RPMI8226 (cell line): ENCODE measurements at regions not wholly inside any gene's neighbourhood (a gene's known extent, or its start where the extent isn't known, plus 50 kb on each side); places are given as distances from the start of the nearest gene placed in this dataset.
"Not testable (repeated sequence)": the region's sequence is repeated elsewhere in the genome, so short reads cannot be mapped to it uniquely, and the experiment has no call there.

Experiments used
- DNase-seq: peaks from one replicate; pipeline ENCODE4 v3.0.0-alpha.2; 2015

DNA sequence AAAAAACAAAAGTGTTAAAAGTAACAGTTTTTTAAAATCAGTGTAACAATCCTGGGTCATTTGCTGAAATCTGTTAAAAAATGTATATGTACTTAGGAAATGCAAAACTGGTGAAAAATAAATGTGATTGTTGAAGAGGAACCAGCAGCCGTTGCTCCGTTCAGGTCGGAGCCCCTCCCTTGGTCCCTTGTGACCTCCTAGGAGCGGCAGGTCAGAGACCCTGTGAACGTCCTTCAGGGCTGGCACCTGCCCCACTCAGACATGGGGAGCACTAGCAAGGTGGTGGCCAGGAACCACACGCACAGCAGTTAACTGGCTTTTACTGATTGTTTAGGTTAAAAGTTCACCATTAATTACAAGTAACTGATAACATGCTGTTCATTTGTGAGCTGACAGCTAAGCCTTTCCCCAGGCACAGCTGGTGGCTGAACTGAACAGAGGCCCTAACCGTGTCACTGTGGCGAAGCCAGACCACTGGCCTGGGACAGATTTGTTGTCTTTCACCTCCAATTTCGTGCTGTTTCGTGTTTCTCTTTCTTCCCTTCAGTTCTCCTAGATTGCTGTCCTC is 159.2 kb upstream of the ALKAL2 start:
- no peak for DNase-seq

DNA sequence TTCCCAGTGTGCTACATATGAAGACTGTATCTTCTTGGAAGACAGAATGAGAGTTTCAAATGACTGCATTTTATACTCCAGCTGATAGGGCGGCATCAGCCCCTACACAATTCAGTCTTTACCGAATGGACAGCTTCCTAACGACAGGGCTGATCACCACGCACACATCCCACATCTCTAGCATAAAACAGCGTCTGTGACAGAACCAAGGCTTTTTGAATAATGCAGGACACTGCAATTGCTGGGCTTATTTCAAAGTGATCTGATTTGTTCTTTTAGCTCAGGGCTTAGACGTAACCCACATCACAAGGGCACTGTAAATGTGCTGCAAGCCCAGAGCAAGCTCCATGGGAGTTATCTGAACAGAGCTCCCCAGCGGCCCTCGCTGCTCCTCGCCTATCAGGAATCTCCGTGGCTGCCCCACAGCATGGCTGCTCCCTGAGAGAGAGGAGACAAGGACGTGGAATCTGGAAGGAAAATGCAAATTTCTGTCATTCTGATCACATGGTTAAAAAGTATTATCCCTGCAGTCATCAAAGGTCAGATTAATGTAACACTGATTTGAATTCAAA is 158.5 kb upstream of the ALKAL2 start:
- no peak for DNase-seq

DNA sequence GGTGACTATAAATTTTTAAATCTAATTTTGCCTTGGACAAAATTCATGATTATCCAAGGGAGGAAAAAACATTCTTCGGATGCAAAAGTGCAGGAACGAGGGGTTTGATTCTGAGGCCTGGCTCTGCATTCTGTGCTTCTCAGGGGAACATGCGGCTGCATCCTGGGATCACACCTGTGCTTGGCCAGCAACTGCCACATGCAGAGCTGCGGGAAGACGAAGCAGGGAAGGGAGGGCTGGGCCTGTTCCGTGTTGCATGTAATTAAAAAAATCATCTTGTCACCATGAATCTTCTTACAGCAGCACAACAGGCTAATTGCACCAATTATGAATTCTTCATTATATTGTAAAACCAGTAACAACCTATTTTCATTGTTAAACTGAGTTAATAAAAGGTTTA is 158.0 kb upstream of the ALKAL2 start:
- no peak for DNase-seq

DNA sequence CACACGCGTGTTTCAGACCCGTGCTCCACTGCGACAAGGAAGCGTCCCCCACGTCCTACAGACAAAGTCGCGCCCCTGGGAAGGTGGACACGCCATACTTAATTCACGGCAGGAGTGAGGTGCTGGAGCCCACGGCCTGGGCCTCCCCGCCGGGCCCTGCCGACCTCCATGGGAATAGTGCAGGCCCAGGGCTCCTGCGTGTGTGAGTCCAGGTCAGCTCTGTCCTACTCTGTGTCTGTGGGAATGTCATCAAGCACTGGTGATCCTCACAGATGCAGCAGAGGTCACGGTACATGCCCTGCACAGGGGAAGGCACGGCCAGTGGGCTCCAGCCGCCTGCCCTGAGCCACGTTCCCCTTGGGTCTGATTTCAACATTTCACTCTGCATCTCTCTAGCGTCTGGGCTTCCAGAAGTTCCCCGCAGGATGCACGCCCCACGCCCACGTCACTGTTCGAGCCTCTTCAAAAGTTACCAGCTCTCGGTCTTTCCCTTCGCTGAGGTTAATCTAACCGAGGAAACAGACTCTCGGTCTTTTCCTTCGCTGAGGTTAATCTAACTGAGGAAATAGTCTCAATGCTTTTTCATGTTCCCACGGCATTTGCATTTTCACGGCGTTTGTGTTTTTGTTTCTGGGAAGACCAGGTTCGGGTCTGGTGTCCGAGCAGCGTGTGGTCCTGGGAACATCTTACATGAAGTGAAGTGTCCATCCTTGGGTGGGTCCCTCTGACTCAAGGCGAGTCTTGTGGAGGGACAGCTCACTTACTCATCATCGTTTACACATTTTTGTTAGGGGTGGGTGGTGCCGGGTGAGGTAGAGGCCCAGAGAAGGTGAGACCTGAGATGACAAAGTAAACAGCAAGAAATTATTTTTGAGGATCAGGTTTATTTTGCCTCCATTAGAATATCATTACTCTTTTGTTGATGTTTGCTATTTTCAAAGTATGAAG is 157.3 kb upstream of the ALKAL2 start:
- no peak for DNase-seq

DNA sequence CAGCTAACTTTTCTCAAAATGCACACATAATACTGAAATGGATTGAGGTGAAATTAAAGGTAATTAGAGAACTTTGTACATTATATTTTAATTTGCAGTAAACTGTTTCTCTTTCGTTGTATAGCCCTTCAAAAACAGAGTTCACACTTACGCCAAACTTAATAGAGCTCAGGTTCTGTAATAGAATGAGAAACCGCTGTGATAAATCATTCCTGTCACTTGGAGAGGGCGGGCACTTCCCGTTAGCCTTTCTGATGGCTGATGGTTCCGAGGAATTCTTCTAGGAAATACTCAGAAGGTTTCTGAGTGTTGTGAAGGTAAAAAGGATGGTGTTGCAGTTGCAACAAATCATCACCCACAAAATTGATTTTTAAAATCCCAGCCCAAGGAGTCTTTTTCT is 155.8 kb upstream of the ALKAL2 start:
- DNase-seq: no peak

DNA sequence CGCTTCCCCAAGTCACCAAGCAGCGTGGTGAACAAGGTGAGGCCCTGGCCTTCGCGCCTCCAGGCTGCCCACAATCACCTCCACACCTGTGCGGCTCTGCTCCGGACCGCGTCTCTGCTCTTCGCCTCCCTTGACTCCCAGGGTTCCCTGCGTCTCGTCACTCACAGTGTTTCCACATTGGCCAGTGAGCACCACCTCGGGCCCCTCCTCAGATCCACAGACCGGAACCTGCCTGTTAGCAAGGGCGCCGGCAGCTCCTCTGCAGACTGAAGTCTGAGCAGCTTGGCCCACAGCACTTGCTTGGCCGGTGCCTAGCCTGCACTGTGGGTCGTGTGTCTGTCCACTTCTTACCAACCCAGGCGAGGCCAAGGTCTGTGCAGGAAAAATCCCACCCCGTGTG is 155.3 kb upstream of the ALKAL2 start:
- no peak for DNase-seq

DNA sequence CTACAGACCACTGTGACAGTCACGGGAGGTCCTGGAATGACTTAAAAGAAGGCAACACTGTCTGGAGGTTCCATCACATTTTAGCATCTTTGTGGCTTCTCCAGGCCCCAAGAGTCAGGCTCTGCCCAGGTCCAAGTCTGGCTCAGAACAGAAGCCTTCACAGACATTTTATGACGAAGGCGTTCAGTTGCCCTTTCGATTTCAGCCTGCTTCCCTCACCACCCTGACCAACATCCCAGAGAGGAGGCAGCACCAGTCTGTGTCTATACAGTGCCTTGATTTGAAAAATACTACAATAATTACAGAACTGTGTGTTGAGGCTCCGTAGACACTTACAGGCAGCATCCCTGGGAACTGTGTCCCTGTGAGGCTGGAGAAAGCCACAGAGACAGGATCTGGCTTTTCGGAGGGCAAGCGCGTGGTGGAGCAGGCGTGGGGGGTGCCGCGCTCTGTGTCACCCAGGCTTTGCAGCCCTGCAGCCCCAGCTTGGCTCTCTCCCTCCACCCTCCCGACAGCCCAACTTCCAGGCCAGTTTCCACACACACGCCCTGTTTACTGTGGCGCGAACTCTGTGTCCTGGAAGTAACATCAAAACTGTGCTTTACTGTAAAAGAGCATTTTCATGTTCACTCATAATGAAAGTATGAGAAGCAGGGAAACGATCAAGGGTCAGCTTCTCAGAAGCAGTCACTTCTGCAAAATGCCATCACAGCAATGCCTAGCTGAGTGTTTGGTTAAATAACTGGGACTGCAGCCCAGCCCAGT is 153.5 kb upstream of the ALKAL2 start:
- DNase-seq: peak; percentile 55

DNA sequence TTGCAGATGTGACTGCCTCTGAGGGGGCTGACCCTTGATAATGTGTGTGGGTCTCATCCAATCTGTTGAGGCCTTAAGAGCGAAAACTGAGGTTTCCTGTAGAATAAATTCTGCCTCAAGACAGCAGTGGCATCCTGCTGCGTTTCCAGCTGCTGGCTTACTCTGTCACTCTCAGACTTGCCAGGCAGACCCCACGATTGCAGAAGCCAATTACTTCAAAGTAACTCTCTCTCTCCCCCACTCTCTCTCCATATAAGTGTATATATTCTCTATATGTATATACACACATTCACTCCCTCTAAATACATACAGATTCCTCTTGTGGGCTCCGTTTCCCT is 152.5 kb upstream of the ALKAL2 start:
- DNase-seq: no peak

DNA sequence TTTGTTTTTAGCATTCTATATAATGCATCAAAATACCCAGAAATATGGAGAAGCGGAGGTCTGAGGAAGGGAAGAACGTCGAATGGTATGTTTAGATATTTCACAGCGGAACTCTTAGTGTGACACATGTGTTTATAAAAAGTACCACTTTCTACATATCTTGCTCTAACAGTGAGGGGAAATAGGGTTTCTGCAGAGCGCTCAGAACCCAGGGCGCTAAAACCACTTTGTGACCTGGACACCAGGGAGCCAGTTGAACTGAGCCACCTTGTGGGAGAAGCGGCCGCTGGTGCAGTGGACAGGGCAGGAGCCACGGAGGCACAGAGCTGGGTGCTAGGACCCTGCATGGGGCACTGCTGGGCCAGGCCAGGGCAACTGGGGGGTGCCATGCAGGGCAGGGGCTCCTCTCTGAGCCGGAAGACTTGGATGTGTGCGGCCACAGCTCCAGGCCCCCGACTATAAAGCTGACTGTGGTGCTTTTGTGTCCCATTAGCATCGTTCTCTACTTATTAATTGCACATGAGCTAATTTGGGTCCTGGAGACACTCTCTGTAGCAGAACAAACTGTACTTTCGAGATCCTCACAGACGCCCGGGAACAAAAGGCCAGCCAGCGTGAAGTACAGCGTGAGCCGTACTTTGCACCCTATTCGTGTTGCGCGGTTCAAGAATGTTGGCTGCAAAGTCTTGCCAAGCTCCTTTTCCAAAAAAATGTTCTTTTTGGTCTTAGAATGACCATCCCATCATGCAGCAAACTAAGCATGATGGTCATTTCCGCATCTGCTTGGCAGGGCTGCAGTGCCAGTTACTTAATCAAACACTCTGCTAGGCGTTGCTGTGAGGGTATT is 151.9 kb upstream of the ALKAL2 start:
- no peak for DNase-seq

DNA sequence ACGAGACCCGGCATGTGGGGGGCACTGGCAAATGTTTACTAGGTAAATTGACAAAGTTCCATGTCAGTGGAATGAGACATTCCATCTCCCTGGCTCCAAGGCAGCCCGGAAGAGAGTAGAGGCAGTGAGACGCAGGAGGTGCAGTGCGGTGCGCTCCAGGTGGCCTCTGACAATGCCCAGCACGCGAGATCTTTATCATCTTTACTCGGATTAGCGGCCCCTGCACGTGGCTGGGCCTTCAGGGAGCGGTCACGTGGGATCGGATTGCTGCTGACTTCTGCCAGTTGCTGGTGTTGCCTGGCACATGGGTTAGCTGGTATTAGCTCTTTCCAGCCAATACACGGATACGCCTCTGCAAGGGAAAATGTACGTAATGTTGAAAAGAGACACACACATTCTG is 151.2 kb upstream of the ALKAL2 start:
- no peak for DNase-seq

DNA sequence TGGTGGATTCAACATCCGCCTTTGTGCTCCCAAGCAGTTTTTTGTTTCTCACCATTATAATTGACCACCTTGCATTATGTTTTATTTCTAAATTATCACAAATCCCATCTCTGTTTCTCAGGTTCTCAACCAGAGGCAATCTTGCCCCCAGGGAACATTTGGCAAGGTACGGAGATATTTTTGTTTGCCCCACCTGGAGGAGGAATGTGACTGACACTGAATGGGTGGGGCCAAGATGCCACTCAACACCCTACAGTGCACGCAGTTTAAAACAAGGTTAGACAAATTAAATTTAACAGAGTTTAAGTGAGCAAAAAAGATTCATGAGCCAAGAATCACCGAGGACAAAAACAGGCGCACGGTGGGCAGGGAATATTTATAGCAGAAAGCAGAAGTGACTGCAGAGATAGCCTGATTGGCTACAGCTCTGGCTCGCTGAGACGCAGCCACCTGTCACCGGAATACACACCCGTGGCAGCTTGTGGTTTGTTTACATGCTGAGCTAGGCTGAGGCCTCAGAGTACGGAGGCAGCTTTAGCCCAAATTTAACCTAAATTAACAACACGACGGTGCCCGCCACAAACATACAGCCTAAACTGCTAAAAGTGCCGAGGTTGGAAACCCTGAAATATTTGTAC is 150.0 kb upstream of the ALKAL2 start:
- peak; percentile 92 for DNase-seq

DNA sequence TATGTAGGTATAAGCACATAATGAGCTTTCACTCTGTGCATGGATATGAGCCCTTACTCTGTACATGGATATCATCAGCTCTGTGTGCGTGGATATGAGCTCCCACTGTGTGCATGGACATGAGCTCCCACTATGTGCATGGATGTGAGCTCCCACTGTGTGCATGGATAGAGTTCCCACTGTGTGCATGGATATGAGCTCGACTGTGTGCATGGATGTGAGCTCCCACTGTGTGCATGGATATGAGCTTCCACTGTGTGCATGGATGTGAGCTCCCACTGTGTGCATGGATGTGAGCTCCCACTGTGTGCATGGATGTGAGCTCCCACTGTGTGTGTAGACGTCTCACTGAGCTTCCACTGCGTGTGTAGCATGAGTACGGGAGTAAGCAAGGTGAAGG is 149.3 kb upstream of the ALKAL2 start:
- no peak for DNase-seq

DNA sequence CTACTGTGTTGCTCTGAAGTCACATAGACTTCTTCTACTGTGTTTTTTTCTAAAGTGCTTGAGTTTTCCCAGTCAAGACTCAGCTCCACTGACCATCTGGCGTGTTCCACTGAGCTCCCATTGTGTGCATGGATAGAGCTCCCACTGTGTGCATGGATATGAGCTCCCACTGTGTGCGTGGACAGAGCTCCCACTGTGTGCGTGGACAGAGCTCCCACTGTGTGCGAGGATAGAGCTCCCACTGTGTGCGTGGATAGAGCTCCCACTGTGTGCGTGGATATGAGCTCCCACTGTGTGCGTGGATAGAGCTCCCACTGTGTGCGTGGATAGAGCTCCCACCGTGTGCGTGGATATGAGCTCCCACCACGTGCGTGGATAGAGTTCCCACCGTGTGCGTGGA is 148.3 kb upstream of the ALKAL2 start:
- DNase-seq: no peak

DNA sequence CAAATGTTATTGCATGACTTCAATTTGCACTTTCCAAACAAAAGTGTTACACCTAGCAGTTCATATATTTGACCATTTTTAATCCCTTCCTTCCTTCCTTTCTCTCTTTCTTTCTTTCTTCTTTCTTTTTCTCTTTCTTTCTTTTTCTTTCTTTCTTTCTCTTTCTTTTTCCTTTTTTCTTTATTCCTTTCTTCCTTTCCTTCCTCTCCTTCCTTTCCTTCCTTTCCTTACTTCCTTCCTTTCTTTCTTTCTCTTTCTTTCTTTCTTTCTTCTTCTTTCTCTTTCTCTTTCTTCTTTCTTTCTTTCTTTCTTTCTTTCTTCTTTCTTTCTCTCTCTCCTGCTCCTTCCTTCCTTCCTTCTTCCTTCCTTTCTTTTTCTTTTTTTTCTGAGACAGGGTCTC is 146.7 kb upstream of the ALKAL2 start:
- no peak for DNase-seq

DNA sequence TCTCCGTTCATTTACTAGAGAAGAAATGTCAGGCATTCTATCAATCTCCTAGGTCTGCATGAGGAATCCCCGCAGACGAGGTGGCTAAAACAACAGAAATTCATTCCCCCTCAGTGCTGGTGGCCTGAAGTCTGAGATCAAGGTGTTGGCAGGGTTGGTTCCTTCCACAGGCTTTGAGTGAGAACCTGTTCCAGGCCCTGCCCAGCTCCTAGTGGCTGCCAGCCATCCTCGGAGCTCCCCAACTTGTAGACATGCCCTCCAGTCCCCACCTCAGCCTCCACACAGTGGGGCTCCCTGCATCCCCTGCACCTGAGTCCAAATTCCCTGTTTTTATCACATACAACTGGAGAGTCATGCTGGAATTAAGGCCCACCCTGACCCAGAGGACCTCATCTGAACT is 145.3 kb upstream of the ALKAL2 start:
- no peak for DNase-seq

DNA sequence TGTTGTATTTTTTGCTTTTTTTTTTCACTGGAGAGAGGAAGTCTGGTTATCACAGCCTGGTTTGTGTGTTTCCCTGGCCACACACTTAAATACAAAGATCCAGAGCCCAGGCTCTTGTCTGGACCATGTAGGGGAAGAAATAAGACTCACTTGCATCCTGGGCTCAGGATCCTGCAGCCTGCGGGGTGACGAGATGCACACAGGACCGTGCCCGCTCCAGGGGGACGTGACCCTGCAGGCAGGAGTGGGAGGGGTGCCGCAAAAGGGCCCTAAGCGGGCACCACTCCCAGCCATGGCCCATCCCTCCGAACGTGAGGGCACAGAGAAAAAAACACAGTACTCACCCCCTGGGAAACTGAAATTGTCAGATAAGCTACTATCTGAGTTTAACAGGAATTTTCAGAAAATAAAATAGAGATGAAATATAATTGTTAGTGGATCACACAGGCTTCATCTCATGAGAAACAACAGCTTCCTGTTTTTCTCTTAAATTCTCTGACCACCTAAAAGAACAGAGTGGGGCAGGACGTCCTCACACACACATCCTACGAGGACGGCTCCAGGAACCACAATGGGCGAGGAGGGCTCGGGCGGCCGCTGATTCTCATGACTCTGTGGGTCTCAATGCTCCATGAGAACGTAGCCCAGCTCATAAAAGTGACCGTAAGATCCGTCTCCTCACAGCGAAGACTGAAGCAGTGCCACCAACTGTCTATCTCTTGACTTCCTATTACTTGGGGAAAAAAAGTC is 142.6 kb upstream of the ALKAL2 start:
- DNase-seq: no peak

DNA sequence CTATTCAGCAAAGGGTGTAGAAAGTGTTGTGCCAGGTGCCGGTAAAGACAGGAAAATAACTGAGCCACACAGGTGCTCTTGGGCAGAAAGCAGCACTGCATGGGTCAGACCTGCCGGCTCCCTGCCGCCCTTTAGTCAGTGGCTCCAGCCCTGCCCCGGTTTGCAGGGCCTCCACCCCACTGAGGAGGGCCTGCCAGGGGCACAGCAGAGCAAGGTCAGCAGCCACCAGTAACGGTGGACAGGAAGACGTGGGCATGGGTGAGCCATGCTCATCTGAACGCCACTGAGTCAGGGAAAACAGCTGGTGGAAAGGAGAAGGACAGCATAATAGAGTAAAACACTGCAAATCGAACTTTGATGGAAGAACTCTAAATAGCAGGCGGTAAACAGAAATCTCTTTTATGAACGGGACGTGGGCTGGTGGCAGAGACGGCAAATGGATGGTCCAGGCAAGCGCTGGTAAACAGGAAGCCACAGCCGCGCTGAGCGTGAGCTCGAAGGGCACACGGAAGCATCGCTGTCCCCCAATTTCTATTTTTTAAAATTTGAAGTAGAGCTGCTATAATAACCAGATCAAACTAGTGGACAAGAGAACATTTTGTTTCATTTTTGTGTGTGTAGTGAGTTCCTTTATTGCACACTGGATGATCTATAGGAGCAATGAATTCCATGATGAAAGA is 141.8 kb upstream of the ALKAL2 start:
- no peak for DNase-seq

DNA sequence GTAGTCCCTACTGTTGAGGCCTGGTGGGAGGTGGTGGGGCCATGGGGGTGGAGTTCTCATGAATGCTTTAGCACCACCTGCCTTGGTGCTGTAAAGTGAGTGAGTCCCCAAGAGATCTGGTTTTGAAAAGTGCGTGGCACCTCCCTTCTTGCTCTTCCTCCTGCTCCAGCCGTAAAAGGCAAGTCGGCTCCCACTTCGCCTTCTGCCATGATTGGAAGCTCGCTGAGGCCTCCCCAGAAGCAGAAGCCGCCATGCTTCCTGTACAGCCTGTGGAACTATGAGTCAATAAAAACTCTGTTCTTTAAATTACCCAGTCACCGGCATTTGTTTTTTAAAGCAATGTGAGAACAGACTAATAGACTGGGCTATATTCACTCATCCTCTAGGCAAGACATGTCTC is 141.3 kb upstream of the ALKAL2 start:
- DNase-seq: no peak

DNA sequence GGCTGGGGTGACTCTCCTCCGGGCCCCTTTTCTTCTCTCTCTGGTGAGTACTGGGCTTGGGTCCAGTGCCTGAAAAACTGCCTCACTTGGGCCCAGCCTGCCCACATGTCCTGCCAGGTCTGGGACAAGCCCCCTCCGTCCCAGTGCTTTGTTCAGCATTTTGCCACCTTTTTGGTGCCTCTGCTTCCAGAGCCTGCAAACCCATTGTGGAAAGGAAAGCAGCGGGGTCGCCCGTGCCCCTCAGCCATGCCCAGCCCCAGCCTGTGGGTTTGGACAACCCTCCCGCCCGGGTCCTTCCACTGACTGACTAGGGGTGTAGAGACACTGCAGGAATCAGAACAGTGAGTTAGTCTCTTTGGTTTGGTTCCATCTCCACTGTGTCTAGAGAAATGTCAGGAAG is 140.7 kb upstream of the ALKAL2 start:
- DNase-seq: no peak

DNA sequence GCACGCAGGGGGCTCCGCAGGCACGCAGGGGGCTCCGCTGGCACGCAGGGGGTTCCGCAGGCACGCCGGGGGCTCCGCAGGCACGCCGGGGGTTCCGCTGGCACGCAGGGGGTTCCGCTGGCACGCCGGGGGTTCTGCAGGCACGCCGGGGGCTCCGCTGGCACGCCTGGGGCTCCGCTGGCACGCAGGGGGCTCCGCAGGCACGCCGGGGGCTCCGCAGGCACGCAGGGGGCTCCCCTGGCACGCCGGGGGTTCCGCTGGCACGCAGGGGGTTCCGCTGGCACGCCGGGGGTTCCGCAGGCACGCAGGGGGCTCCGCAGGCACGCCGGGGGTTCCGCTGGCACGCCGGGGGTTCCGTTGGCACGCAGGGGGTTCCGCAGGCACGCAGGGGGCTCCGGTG is 138.8 kb upstream of the ALKAL2 start:
- not testable (repeated sequence) for DNase-seq

DNA sequence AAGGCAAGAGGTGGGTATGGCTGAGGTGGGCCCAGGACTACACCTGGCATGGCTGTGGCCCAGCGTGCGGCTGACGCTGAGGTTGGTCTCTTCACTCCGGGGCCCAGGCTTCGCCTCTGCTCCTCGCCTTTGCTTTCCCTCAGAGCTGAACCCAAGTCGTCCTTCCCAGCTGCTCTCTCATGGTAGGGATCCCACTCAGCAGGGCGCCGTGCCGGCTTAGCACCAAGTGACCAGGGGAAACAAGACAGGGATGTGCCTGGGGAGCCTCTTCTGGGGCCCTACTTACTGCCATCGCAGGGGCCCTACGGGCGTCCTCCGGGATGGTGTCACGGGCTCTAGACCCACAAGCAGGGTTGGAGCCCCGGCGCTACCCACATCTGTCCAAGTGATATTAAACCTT is 138.1 kb upstream of the ALKAL2 start:
- no peak for DNase-seq
